Endodermal cell (in vitro differentiated cells): ENCODE measurements at regions not wholly inside any gene's neighbourhood (a gene's known extent, or its start where the extent isn't known, plus 50 kb on each side); places are given as distances from the start of the nearest gene placed in this dataset.
"Not testable (repeated sequence)": the region's sequence is repeated elsewhere in the genome, so short reads cannot be mapped to it uniquely, and the experiment has no call there.

Source experiments
- DNase-seq: peaks from one replicate; pipeline ENCODE4 v3.0.0-alpha.2; 2017
- H3K27ac ChIP-seq: 2 replicates; pipeline ENCODE4 v1.5.1; 2013; ENCODE audit warnings: mild to moderate bottlenecking, low read depth, low read length, moderate library complexity
- H3K27me3 ChIP-seq: 2 replicates; pipeline ENCODE4 v1.6.1; 2013; ENCODE audit warnings: mild to moderate bottlenecking, low read length, moderate library complexity; ENCODE audit not compliant: insufficient read depth, control insufficient read depth, poor library complexity, severe bottlenecking
- H3K36me3 ChIP-seq: 2 replicates; pipeline ENCODE4 v1.7.0; 2013; ENCODE audit warnings: mild to moderate bottlenecking, low read length, moderate library complexity; ENCODE audit not compliant: control insufficient read depth, insufficient read depth
- H3K4me1 ChIP-seq: one replicate; pipeline ENCODE4 v1.7.0; 2013; ENCODE audit warnings: low read length; ENCODE audit not compliant: control insufficient read depth, insufficient read depth
- H3K4me3 ChIP-seq: 2 replicates; pipeline ENCODE4 v1.5.1; 2013; ENCODE audit warnings: mild to moderate bottlenecking, low read length, moderate library complexity
- H3K9ac ChIP-seq: 2 replicates; pipeline ENCODE4 v1.6.1; 2013; ENCODE audit warnings: mild to moderate bottlenecking, low read length, moderate library complexity; ENCODE audit not compliant: poor library complexity, severe bottlenecking; ENCODE audit errors: extremely low read depth
- H3K9me3 ChIP-seq: 2 replicates; pipeline ENCODE4 v1.6.1; 2013; ENCODE audit warnings: mild to moderate bottlenecking, low read length, moderate library complexity; ENCODE audit not compliant: control insufficient read depth
- H3K27ac Mint-ChIP-seq: 2 replicates; pipeline ENCODE4 v1.8.0; 2020; ENCODE audit warnings: mixed read lengths
- H3K27me3 Mint-ChIP-seq: 2 replicates; pipeline ENCODE4 v1.8.0; 2021; ENCODE audit warnings: mild to moderate bottlenecking, mixed read lengths; ENCODE audit not compliant: insufficient read depth
- H3K36me3 Mint-ChIP-seq: 2 replicates; pipeline ENCODE4 v1.8.0; 2020; ENCODE audit warnings: low read depth, mixed read lengths
- H3K4me1 Mint-ChIP-seq: 2 replicates; pipeline ENCODE4 v1.8.0; 2020; ENCODE audit warnings: mixed read lengths
- H3K4me3 Mint-ChIP-seq: 2 replicates; pipeline ENCODE4 v1.8.0; 2020; ENCODE audit warnings: mild to moderate bottlenecking, moderate library complexity, mixed read lengths
- H3K9me3 Mint-ChIP-seq: 2 replicates; pipeline ENCODE4 v1.8.0; 2020; ENCODE audit warnings: mild to moderate bottlenecking, mixed read lengths
- CTCF ChIP-seq: fragments of 200-600 bp; sonication (generic); conservative IDR thresholded peaks from 2 replicates; pipeline ENCODE4 v1.5.0; 2021; ENCODE audit warnings: antibody characterized with exemption, mild to moderate bottlenecking
- WGBS, 2 experiments: methylation state at CpG; one replicate each; pipeline versions ENCODE4 v1.1.5 to v1.1.7; 2013; ENCODE audit warnings: missing lambda C conversion rate in 2 of 2, mixed read lengths in 1 of 2; ENCODE audit not compliant: insufficient coverage in 1 of 2, insufficient read length in 1 of 2; 5-methylcytosine and 5-hydroxymethylcytosine counted together

DNA sequence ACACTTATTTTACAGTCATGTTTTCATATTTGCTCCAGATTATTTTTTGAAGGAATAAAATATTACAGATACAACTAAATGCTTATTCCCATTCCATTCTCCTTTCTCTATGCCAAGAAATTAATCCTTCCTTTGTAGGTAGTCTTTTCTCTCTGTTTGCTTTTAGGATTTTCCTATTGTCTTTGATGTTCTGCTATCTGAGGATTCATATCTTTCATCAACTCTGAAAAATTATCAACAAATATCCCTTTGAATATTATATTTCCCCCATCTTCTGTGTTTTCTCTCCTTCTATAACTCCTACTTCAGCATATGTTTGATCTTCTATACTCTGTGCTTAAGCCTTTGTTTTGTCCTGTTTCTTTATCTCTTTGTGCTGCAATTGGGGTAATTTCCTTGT is 260.4 kb upstream of the RBMS1 start:
- Mint-ChIP-seq H3K36me3 (no peaks in the 10 kb centered on the region), H3K4me3 (no peak overlapping the region), H3K9me3 (peaks cover 13% of the 10 kb centered on the region)

DNA sequence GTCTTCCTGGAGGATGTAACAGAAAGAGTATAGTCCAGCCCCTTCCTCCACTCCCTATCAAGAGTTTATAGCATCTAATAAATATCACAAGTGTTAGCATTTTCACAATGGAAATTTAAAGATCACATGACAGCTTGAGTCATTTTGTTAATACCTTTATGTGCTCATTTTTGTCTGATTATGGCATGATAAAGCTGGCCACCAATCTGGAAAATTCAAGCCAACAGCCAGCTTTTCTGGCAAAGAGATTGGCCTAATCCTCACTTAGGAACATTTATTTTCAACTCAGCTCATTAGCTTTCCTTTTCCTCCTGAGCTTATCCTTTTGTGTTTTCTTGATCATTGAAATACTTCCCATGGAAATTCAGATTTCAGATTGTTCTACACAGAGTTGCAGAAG is 262.9 kb upstream of the RBMS1 start:
- Histone ChIP-seq H3K27me3 (no peaks in the 10 kb centered on the region), H3K36me3 (no peaks in the 10 kb centered on the region), H3K4me3 (no peak overlapping the region), H3K9me3 (peaks cover 18% of the 10 kb centered on the region), H3K4me1 (no peaks in the 10 kb centered on the region), H3K9ac (no peak overlapping the region), H3K27ac (no peak overlapping the region)
- DNase-seq: no peak
- Mint-ChIP-seq H3K36me3 (no peaks in the 10 kb centered on the region), H3K27me3 (no peaks in the 10 kb centered on the region), H3K4me1 (peaks cover 6% of the 10 kb centered on the region), H3K27ac (no peak overlapping the region), H3K4me3 (no peak overlapping the region), H3K9me3 (peaks cover 17% of the 10 kb centered on the region)
- TF ChIP-seq CTCF: no peak

More for the DNA sequence above, 260.4 kb upstream of the RBMS1 start:
- H3K4me1 ChIP-seq: no peaks in the 10 kb centered on the region
- H3K4me3 ChIP-seq: peak overlapping the region; percentile 60
- no peak overlapping the region for H3K9ac ChIP-seq
- DNase-seq: no peak
- TF ChIP-seq CTCF: no peak
- H3K36me3 ChIP-seq: no peaks in the 10 kb centered on the region
- no peak overlapping the region for H3K27ac ChIP-seq
- H3K27me3 ChIP-seq: no peaks in the 10 kb centered on the region
- H3K27ac Mint-ChIP-seq: no peak overlapping the region
- H3K9me3 ChIP-seq: peaks cover 18% of the 10 kb centered on the region
- H3K27me3 Mint-ChIP-seq: no peaks in the 10 kb centered on the region
- peaks cover 6% of the 10 kb centered on the region for H3K4me1 Mint-ChIP-seq

DNA sequence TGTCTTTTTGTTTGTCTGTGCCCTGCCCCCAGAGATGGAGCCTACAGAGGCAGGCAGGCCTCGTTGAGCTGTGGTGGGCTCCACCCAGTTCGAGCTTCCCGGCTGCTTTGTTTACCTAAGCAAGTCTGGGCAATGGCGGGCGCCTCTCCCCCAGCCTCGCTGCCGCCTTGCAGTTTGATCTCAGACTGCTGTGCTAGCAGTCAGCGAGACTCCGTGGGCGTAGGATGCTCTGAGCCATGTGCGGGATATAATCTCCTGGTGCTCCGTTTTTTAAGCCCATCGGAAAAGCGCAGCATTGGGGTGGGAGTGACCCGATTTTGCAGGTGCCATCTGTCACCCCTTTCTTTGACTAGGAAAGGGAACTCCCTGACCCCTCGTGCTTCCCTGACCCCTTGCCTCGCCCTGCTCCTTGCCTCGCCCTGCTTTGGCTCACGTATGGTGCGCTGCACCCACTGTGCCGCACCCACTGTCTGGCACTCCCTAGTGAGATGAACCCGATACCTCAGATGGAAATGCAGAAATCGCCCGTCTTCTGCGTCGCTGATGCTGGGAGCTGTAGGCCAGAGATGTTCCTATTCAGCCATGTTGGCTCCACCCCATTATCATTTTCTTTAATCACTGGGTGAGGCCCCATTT is 269.0 kb upstream of the RBMS1 start:
- not testable (repeated sequence) for H3K27ac ChIP-seq, H3K27ac Mint-ChIP-seq, H3K4me3 ChIP-seq, H3K4me1 Mint-ChIP-seq, H3K4me1 ChIP-seq, H3K27me3 Mint-ChIP-seq, H3K36me3 Mint-ChIP-seq, H3K27me3 ChIP-seq, H3K9ac ChIP-seq, H3K36me3 ChIP-seq, DNase-seq, H3K4me3 Mint-ChIP-seq
- H3K9me3 Mint-ChIP-seq: peaks cover 53% of the 10 kb centered on the region
- peaks cover 19% of the 10 kb centered on the region for H3K9me3 ChIP-seq
- WGBS, 2 experiments: 93 to 95% methylated on average over 20 to 26 of the region's 26 CpGs

DNA sequence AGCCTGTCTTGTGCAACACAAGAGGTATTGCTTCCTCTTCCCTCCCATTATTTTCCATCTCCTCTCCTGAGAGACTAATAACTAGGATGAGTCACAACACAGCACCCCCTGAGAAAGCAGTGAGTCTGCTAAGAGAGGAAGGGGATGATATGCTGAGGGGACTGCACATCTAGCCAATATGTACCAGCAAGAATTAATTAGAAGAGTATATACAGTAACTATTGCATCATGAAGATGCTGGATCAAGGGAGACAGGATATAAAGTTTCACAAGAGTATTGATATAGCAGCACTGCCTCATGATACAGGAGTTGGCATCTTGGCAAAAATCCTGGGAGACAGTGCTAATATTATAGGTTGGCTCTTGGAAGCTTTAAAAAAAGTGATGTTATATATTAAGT is 289.9 kb upstream of the RBMS1 start:
- Mint-ChIP-seq H3K27me3 (no peaks in the 10 kb centered on the region), H3K4me3 (no peak overlapping the region), H3K27ac (no peak overlapping the region), H3K9me3 (peaks cover 16% of the 10 kb centered on the region), H3K36me3 (no peaks in the 10 kb centered on the region), H3K4me1 (no peaks in the 10 kb centered on the region)
- H3K9ac ChIP-seq: no peak overlapping the region
- DNase-seq: no peak
- no peak for TF ChIP-seq CTCF
- peaks cover 4% of the 10 kb centered on the region for H3K9me3 ChIP-seq
- H3K4me1 ChIP-seq: no peaks in the 10 kb centered on the region
- H3K27ac ChIP-seq: no peak overlapping the region
- H3K4me3 ChIP-seq: no peak overlapping the region
- H3K27me3 ChIP-seq: no peaks in the 10 kb centered on the region
- no peaks in the 10 kb centered on the region for H3K36me3 ChIP-seq
